NCI-H526 treated with DMSO at 0.1 percent for 48 hours (cell line): ENCODE measurements at regions not wholly inside any gene's neighbourhood (a gene's known extent, or its start where the extent isn't known, plus 50 kb on each side); places are given as distances from the start of the nearest gene placed in this dataset.
"Not testable (repeated sequence)": the region's sequence is repeated elsewhere in the genome, so short reads cannot be mapped to it uniquely, and the experiment has no call there.

Experiments used
- DNase-seq: peaks from one replicate; lab custom pipeline; 2025; lab: John Stamatoyannopoulos, UW

DNA sequence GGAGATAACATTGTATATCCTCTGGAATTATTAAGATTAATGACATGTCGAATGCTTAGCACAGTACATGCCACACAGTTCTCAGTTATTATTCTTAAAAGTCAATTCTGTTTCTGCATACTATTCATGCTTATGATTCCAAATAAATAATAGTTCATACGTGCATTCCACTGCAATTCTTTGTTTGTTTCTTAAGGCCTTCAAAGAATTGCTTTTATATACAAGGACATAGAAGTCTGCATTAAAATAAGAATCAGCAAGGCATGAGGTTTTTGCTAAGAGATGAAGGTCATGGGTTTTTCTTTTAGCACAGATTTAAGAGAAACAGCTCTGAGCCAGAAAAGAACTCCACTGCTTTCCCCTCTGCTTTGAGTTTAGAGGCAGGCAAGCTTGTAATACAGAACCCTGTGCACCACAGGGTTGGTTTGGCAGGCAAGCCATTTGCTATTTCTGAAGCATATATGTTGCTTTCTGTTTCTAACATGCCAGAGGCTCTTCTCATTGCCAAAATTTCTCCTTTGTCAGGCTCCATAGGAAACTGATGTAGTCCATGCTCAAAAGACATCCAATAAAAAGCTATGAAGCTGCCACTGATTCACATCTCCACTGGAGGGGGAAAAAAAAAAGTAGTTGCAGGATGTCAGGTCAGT lies 420.6 kb upstream of the TYRP1 start:
- DNase-seq: no peak

DNA sequence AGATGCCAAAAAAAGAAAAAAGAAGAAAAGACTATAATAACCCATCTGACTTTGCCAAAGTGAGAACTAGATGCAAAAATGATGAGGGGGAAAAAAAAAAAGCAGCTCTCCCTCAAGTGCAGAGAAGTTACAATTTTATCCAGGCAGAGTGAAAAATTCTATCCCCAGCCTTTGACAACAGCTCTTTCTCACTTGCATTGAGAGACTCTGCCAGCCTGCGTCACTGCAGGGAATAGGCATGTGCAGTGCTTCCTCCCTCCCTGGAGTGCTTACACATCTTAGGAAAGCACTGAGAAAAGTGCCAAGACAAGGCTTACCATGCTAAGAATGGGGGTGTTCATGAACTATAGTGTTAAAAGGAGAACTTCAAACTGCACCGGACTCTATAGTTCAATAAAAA lies 418.6 kb upstream of the TYRP1 start:
- no peak for DNase-seq

DNA sequence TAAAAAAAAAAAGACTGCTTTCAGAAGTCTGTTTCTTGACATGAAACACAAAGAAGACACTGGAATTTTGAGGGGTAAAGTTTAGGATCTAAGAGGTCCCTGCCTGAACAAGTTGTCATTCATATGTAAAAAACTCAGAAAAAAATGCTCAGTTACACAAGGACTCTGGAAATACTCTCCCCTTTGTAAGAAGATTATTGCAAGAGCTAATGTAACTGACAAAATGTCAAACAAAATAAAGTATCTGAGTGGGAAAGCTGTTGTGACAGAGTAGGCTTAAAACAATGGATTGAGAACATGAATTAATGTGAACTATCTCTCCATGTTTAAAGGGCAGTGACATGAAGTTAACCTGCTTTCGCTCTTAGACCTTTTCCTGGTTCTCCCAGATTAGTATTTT lies 416.7 kb upstream of the TYRP1 start:
- no peak for DNase-seq

DNA sequence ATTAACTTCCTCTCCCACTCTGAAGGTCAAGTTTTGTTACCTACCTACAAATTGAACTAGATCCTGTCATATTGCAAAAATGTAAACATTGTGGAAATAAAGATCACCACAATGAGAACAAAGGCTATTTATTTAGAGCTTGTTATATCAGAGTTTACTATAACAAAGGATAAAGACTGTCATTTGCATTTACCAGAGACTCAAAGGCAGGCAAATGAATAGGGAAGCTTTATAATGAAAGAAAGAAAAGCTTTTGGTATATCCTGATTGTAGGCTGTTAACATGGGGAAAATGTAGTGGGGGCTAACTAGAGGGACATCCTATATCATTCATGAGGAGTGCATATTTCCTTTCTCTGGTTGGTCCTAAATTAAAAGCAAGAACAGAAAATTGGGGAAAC lies 403.5 kb upstream of the TYRP1 start:
- DNase-seq: no peak

DNA sequence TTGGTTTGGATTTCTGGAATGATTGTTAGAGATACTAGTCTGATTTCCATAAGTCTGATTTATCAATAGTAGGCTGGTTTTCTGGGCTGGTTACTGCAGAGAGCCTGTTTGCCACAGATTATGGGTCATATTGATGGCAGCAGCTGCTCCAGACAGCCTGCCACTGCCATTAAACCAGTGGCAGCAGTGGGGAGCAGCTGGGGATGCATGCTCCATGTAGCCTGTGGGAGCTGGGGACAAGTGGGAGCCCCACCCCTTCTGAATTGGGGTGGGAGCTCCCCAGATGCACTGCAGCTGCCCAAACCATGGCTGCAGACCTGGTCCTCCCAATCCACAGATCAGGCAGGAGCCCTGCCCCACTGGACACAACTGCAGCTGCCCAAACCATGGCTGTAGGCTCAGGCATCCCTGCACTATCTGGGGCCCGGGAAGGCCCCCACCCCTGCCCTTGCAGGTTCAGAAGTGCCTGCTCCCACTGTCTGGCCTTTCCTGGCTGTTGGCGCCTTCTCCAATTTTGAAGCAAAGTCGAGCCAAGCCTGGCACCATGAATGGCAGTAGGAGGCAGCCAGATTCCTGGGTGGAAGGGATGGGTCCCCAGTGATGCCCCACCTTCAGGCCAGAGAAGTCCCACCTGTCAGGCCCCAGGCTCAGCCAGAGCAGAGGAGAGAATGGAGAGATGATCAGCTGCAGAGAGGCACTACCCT lies 402.9 kb upstream of the TYRP1 start:
- DNase-seq: no peak

DNA sequence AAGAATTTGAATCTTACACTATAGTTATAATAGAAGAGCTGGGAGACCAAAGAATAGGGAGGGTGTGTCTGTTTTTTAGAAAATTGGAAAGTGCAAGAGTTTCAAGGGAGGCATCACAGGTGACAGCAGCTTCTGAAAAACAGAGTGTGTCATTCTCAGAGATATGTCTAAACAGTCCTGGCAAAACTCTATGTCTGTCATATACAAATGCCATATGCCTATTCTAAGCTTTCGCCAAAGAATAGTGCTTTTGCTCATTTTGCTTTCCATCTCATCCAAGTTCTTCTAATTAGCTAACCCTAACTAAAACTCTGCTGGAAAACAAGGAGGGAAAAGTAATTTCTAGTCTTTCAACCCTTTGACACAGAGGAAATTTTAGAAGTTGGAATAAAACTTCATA lies 388.0 kb upstream of the TYRP1 start:
- no peak for DNase-seq

DNA sequence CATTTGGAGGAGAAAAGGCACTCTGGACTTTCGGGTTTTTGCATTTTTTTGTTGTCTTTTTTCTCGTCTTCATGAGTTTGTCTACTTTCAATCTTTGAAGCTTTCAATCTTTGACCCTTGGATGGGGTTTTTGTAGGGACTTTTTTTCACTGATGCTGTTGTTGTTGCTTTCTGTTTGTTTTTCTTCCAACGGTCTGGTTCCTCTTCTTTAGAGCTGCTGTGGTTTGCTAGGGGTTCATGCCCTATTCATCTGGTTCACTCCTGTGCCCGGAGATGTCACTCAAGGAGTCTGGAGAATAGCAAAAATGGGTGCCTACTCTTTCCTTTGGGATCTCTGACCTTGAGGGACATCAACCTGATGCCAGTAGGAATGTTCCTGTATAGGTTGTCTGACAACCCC lies 378.6 kb upstream of the TYRP1 start:
- DNase-seq: no peak

DNA sequence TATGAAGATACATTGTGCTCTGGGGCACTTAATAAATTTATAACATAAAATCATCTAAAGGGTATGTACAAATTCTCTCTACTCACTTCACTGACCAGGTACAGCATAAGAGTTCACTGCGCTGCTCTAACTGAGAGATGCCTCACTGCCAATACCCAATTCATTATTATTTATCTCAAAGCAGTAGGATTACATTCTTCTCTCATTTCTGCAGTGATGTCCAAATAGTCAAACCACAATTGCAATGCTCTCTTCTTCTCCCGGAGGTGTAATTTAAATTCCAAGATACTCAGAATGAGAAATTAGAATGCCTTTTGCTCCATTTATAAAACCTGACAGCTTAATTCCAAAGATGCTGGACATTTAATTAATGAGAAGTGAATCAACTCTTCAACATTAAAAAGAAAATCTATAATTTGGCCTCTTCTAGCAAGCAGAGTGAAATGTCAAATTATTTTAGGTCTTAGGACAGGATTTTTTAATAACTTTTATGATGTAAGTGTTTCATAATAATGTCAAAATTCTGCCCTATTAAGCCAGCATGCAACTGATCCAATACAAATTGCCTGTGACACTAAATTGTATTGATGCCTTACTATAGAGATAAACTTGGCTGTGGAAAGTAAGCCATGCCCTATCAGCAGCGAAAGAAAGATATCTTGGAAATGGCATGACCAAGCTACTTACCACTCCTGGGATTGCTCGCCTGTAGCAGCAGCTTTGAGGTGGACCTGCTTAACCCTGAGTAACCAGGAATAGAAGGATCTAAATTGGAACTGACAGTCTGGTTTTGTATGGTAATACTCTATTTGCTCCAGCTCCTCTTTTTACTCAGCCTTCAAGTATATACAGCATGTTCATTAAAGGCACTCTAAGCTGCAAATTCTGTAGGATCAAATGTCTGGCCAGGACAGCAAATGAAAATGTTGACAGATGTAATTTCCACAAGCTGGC lies 374.2 kb upstream of the TYRP1 start:
- DNase-seq: no peak

DNA sequence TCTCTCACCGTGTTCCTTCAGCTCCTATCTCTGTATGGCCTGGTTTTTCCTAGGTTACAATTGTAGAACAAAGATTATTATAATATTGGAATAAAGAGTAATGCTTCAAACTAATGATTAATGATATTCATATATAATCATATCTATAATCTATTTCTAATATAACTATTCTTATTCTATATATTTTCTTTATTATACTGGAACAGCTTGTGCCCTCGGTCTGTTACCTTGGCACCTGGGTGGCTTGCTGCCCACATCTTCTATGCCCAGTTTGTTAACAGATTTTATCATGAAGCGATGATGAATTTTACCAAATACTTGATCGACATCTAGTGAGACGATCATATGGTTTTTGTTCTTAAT lies 363.6 kb upstream of the TYRP1 start:
- DNase-seq: no peak

DNA sequence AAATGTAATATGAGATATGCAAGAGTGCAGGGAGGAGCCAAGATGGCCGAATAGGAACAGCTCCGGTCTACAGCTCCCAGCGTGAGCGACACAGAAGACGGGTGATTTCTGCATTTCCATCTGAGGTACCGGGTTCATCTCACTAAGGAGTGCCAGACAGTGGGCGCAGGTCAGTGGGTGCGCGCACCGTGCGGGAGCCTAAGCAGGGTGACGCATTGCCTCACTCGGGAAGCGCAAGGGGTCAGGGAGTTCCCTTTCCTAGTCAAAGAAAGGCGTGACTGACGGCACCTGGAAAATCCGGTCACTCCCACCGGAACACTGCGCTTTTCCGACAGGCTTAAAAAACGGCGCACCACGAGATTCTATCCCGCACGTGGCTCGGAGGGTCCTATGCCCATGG lies 359.2 kb upstream of the TYRP1 start:
- DNase-seq: not testable (repeated sequence)

DNA sequence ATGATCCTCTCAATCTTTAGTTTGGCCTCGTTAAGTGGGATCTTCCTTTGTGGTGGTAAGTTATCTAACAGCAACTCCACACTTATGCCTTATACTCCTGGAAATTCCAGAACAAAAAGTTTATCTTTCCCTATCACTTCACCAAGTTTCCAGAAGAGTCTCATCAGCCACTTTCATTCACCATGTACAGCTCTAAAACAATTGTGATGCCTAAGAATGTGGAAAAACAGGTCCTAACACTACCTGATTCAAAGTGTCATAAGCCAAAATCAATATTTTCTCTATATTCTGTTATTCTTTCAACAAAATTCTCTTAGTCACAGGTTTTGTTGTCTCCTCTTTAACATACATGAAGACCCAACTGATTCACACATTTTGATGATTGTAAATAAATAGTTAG lies 342.4 kb upstream of the TYRP1 start:
- DNase-seq: no peak

DNA sequence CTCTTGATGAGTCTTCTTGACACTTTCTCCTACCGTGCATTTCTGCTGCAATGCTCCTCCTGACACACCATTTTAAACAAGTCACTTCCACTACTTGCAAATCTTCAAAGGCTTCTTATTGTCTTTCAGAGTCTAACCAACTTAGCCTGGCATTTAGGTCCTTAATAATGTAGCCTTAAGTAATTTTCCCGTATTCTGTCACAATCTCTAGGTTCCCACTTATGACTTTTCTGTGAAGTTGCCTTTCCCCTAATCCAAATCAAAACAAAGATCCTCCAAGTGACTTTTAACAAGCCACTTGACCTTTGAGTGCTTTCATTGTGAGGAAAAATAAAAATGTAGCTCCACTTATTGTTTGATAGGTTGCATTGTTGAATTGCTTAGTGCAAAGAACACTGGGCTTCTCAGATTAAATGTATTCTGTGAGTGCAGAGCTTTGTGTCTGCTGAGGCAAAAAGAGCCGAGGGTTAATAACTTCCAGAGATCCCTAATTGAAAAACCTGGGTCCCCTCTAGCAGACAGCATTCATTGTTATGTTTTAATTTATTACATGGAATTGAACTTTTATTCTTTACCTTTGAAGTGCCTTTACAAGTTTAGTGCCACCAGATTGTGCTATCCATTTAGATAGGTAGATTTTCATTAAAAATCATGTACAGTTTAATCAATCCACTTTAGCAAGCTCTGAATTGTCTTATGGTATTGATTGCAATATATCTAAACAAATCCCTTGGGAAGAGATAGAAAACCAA lies 341.7 kb upstream of the TYRP1 start:
- DNase-seq: no peak

DNA sequence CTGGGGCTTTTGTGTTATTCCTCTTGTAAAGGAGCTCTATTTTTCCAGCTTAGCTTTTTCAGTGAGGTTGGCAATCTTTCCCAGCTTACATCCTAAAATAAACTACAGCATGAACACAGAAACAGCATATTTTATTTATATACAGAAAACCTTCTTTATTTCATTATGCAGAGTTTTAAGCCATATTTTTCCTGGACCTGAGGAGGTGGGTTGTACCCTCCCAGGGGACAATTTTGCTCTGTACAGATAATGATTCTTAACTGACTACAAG lies 341.2 kb upstream of the TYRP1 start:
- DNase-seq: no peak

DNA sequence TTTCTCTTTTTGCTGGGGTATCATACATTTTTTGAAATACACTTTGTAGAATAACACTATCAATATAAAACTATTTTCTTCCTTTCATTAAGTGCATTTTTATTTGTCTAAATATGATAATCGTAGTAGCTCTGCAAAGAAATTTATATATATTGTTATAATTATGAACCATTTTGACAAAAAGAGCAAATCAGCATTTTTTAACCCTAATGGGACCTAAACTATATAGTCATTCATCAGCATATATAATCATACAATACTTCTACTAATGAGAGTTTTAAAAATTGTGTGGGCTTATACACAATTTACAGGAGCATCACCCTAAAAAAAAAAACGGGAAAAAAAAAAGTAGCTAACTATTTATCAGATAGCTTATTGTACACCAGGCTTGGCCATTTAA lies 329.7 kb upstream of the TYRP1 start:
- DNase-seq: no peak

DNA sequence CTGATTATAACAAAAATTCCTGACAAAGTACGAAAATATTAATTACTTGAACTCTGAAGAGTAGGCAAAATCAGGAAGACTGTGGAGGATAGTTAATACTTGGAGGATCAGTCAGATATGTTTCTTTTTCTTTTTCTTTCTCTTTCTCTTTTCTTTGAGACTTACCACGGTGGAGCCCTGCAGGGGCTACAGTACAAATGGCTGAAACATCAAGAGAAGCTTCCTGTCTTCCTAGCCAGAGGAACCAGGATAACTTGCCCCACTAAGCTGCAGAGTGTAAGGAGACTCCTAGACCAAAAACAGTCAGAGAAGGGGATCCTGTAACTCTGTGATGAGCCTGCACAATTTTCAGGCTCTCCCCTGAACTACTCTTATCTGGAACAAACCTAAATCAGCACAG lies 324.6 kb upstream of the TYRP1 start:
- DNase-seq: no peak

DNA sequence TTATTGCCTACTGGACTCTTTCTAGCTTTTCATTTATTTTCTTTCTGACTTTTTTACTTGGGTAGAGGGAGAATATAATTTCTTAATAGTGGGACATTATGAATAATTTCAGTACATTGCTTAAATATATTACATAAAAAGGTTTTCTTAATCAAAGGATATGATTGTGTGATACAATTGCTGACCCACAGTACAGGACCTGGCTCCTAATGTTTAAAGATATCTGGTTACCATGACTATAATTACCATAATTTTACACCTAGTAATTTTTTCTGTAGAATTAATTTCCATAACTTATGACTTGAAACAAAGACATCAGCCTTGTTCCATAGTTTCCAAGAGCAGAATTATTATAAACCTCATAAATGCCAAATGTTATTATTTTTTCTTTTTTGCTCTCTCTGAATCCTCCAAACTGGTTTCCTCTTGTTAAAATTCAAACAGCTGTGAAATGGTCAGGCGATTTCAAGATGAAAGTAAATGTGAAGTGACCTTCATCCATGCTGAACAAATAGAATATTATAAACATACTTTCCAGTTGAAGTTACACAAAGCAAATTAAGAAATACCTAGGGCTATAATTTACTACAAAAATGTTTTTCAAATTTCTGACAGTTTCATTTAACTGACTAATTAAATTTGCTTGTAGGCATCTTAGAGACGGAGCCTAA lies 301.2 kb upstream of the TYRP1 start:
- DNase-seq: no peak

DNA sequence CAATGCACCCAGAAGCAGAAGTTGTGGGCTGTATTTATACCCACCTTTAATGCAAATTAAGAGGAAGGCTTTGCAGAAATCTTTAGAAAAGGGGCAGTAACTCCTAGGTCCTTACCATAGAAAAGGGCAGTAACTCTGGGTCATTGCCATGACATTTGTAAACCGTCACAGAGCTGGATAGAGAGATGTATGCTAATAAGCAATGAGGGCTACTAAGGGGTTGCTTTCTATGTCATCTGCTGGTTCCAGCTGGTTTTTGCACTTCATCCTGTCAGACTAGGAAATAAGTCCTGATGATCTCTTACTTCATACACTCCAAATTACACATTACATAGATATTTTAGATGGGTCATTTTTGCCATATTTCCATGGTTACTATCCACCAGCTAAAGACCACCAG lies 299.1 kb upstream of the TYRP1 start:
- no peak for DNase-seq

DNA sequence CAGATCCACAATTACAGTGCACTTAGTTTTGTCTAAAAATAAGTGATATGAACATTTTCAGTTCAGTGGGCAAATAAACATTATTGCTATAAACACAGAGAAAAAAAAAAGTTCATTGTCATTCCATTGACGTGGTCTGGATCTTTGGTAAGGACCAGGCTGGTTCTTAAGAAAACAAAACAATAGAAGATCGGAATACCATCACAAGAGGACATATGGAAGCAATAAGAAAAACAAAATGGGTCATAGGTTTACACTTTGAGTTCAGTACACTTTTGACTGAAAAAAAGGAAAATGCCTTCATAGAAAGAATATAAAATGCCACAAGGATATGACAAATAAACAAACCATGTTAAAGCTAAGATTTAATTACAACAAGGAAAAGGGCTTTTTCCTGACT lies 289.5 kb upstream of the TYRP1 start:
- DNase-seq: no peak

DNA sequence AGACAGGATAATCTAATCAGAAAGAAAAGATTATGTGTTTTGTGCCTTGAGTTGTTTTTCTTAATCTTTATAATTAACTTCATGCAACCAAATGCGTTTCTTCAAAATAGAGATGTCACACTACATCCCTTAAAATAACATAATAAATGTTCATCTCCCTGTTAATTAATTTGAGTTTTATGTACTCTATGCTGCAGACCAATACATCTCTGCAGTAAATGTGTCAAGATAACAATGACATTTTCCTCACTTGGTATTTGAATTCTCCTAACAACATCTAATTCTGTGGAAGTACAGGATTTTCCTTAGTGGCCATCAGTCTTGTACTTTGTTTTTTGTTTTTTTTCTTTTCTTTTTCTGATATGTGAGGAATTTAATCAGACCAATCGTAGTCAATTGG lies 279.2 kb upstream of the TYRP1 start:
- DNase-seq: no peak

DNA sequence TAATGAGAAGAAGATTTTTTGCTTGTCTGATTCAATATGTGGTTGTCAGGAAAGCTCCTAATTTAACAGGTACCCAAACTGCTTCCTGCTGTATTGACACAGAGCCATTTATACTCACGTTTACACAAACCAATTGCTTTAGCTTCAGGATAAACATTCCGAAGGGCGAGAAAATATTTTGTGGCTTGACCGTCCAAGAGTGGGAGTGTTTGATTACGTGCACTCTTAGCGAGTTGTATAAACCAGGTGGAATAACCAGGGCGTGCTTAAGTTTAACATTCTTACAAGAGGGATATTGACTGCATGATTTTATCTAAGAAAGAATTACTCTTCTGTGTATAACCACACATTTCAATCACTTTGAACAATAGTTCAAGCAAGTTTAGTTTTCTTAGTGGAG lies 278.7 kb upstream of the TYRP1 start:
- no peak for DNase-seq

DNA sequence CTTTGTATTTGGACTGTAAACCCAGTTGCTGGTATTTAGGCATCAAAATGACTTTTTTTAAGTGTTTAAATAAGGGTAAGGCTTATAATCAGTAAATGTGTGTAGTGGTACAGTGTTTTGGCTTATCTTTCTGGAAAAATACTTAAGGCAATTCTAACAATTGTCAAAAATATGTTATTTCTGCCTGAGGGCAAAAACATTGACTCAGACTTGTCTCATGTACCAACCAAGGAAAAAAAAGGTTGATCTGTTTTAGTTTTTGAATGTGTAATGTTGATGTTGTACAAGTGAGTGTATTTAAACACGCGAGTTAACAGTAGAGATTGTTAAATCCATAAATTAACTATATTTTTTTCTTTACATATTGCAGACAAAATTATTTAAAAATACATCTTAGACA lies 277.8 kb upstream of the TYRP1 start:
- no peak for DNase-seq

DNA sequence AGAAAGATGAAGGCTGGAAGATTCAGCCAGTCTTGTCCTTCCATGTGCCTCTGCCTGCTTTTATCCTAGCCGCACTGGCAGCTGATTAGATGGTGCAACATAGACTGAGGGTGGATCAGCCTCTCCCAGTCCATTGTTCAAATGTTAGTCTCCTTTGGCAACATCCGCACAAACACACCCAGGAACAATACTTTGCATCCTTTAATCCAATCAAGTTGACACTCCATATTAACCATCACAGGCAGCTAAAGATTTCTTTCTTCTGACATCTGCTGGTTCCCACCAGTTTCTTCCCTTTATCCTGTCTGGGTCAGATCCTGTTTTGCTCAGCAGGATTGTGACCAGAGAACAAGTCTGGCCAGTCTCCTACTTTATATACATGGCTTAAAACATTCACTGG lies 276.5 kb upstream of the TYRP1 start:
- DNase-seq: no peak
